ENCODE measurements at regions not wholly inside any gene's neighbourhood (a gene's known extent, or its start where the extent isn't known, plus 50 kb on each side); places are given as distances from the start of the nearest gene placed in this dataset.

- TF ChIP-seq PRDM15 (CRISPR knock-in tag; IDR thresholded peaks at IDR 0.05): no peak
- no peak for TF ChIP-seq ZNF280D (CRISPR knock-in tag; IDR thresholded peaks at IDR 0.05)
- TF ChIP-seq BATF2 (CRISPR knock-in tag; IDR thresholded peaks at IDR 0.05): no peak
- no peak for TF ChIP-seq NCOR1 (IDR thresholded peaks at IDR 0.05; ENCODE audit: borderline replicate concordance, low read length)
These were observed 108.7 kb upstream of the OTX2 start (continued) for GRCh38 chr14:56918849-56919574.

Measured in HepG2 (cell line).